Thoracic aorta (tissue), 2 donors: ENCODE measurements at regions not wholly inside any gene's neighbourhood (a gene's known extent, or its start where the extent isn't known, plus 50 kb on each side); places are given as distances from the start of the nearest gene placed in this dataset.
"Not testable (repeated sequence)": the region's sequence is repeated elsewhere in the genome, so short reads cannot be mapped to it uniquely, and the experiment has no call there.

Experiments
- ATAC-seq: fragments of 150-250 bp; one replicate; pipeline ENCODE4 v1.8.0; 2017; ENCODE audit warnings: low read depth; ENCODE audit not compliant: insufficient number of reproducible peaks, low FRiP score
- DNase-seq: peaks from one replicate; pipeline ENCODE4 v3.0.0-alpha.2; 2020; ENCODE audit warnings: low spot score
- H3K27ac ChIP-seq, 2 donors: fragments of 200-600 bp; sonication (generic); 1 replicate in 1 of 2; 2 replicates in 1 of 2; pipeline ENCODE4 v1.5.1; 2016; ENCODE audit warnings: mild to moderate bottlenecking in 2 of 2, moderate library complexity in 2 of 2
- H3K27me3 ChIP-seq: fragments of 200-600 bp; sonication (generic); replicated peaks from 2 replicates; pipeline ENCODE4 v1.6.0; 2016; ENCODE audit warnings: mild to moderate bottlenecking; ENCODE audit not compliant: insufficient read depth
- H3K36me3 ChIP-seq: fragments of 200-600 bp; sonication (generic); one replicate; pipeline ENCODE4 v1.5.1; 2016
- H3K4me1 ChIP-seq, 2 donors: fragments of 200-600 bp; sonication (generic); 1 replicate in 1 of 2; 2 replicates in 1 of 2; pipeline versions ENCODE4 v1.5.1 to v1.6.0; 2016; ENCODE audit warnings: low read depth in 2 of 2, mild to moderate bottlenecking in 1 of 2; ENCODE audit not compliant: control insufficient read depth in 1 of 2
- H3K4me3 ChIP-seq: fragments of 200-600 bp; sonication (generic); 2 replicates; pipeline ENCODE4 v1.5.1; 2016; ENCODE audit warnings: mild to moderate bottlenecking
- H3K9me3 ChIP-seq: fragments of 200-600 bp; sonication (generic); 2 replicates; pipeline ENCODE4 v1.5.1; 2016
- CTCF ChIP-seq: fragments of 200-600 bp; sonication (generic); IDR thresholded peaks from one replicate; pipeline ENCODE4 v1.5.1; 2019; ENCODE audit warnings: antibody characterized with exemption

GRCh38 chr13:24985107-24985506, 110.8 kb upstream of the PABPC3 start:
- no peak overlapping the region for H3K27ac ChIP-seq
- no peaks in the 10 kb centered on the region for H3K36me3 ChIP-seq
- TF ChIP-seq CTCF = no peak
- no peaks in the 10 kb centered on the region for H3K27me3 ChIP-seq
- H3K4me3 ChIP-seq = no peak overlapping the region
- H3K4me1 ChIP-seq = no peaks in the 10 kb centered on the region
- ATAC-seq (no peak), DNase-seq (no peak)
- no peaks in the 10 kb centered on the region for H3K9me3 ChIP-seq

- Histone ChIP-seq H3K27me3 (no peaks in the 10 kb centered on the region), H3K4me3 (no peak overlapping the region), H3K4me1 (no peaks in the 10 kb centered on the region), H3K27ac (no peak overlapping the region), H3K36me3 (no peaks in the 10 kb centered on the region), H3K9me3 (no peaks in the 10 kb centered on the region)
- DNase-seq (no peak), ATAC-seq (no peak)
- TF ChIP-seq CTCF = no peak
Observed at GRCh38 chr13:24985896-24986295, 110.0 kb upstream of the PABPC3 start.

- Histone ChIP-seq H3K36me3 (no peaks in the 10 kb centered on the region), H3K4me1 (no peaks in the 10 kb centered on the region), H3K27me3 (no peaks in the 10 kb centered on the region), H3K9me3 (no peaks in the 10 kb centered on the region), H3K4me3 (no peak overlapping the region), H3K27ac (no peak overlapping the region)
- ATAC-seq = no peak
- no peak for DNase-seq
- TF ChIP-seq CTCF = no peak
Observed at GRCh38 chr13:24986826-24987225, 109.1 kb upstream of the PABPC3 start.

GRCh38 chr13:24989959-24990358, 106.0 kb upstream of the PABPC3 start:
- H3K9me3 ChIP-seq, H3K4me1 ChIP-seq, H3K36me3 ChIP-seq, H3K27me3 ChIP-seq, H3K4me3 ChIP-seq, DNase-seq, H3K27ac ChIP-seq, ATAC-seq: not testable (repeated sequence)

- not testable (repeated sequence) for H3K9me3 ChIP-seq, ATAC-seq, H3K4me1 ChIP-seq, H3K36me3 ChIP-seq, H3K27me3 ChIP-seq, H3K4me3 ChIP-seq, DNase-seq, H3K27ac ChIP-seq
Observed at GRCh38 chr13:24992946-24993345, 103.0 kb upstream of the PABPC3 start.

GRCh38 chr13:24995225-24995804, 100.6 kb upstream of the PABPC3 start:
- no peaks in the 10 kb centered on the region for H3K4me1 ChIP-seq
- no peaks in the 10 kb centered on the region for H3K36me3 ChIP-seq
- no peak for DNase-seq
- TF ChIP-seq CTCF = peak; percentile 74
- peak; percentile 85 for ATAC-seq
- no peak overlapping the region for H3K4me3 ChIP-seq
- H3K27me3 ChIP-seq = no peaks in the 10 kb centered on the region
- H3K9me3 ChIP-seq = no peaks in the 10 kb centered on the region
- H3K27ac ChIP-seq = no peak overlapping the region
